Retinal pigment epithelial cell (primary cell): ENCODE measurements at regions not wholly inside any gene's neighbourhood (a gene's known extent, or its start where the extent isn't known, plus 50 kb on each side); places are given as distances from the start of the nearest gene placed in this dataset.
"Not testable (repeated sequence)": the region's sequence is repeated elsewhere in the genome, so short reads cannot be mapped to it uniquely, and the experiment has no call there.

Experiments used
- DNase-seq: peaks from one replicate; pipeline ENCODE4 v3.0.0-alpha.2; 2010; ENCODE audit warnings: low read depth
- H3K4me3 ChIP-seq: 2 replicates; pipeline ENCODE4 v1.5.1; 2011; ENCODE audit warnings: mild to moderate bottlenecking, low read length, control low read depth, moderate library complexity
- TF ChIP-seq, protein P1 (sequence below): conservative IDR thresholded peaks from 2 replicates; pipeline ENCODE4 v1.5.1; 2011; ENCODE audit warnings: low read depth, low read length, control low read depth, inconsistent platforms

DNA sequence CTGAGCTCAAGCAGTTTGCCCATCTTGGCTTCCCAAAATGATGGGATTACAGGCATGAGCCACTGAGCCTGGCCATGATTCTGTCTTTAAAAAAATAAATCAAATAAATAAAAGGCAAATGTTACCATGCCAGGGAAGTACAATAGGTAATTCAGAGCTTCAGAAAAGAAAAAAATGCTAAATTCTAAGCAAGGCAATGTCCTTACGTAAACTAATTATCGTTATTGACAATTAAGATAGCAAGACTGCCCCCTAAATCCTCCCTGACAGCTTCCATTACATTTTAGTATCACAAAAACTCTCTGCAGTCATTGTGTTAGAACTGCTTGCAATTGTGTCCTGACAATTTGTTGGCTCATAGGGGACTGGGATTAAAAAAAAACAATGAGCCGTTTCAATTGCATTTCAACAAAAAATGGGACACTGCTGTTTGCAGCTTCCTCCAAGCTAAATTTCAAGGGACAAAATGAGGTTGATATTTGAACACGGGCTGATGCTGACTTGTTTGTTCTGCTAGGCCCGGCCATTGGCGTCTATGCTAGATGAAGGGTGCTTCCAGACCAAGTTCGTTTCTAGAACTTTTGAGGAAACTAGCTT lies 88.9 kb downstream of the MOGAT1 start:
- TF ChIP-seq, protein P1, sequence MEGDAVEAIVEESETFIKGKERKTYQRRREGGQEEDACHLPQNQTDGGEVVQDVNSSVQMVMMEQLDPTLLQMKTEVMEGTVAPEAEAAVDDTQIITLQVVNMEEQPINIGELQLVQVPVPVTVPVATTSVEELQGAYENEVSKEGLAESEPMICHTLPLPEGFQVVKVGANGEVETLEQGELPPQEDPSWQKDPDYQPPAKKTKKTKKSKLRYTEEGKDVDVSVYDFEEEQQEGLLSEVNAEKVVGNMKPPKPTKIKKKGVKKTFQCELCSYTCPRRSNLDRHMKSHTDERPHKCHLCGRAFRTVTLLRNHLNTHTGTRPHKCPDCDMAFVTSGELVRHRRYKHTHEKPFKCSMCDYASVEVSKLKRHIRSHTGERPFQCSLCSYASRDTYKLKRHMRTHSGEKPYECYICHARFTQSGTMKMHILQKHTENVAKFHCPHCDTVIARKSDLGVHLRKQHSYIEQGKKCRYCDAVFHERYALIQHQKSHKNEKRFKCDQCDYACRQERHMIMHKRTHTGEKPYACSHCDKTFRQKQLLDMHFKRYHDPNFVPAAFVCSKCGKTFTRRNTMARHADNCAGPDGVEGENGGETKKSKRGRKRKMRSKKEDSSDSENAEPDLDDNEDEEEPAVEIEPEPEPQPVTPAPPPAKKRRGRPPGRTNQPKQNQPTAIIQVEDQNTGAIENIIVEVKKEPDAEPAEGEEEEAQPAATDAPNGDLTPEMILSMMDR = no peak
- no peak for DNase-seq
- H3K4me3 ChIP-seq = no peak overlapping the region

DNA sequence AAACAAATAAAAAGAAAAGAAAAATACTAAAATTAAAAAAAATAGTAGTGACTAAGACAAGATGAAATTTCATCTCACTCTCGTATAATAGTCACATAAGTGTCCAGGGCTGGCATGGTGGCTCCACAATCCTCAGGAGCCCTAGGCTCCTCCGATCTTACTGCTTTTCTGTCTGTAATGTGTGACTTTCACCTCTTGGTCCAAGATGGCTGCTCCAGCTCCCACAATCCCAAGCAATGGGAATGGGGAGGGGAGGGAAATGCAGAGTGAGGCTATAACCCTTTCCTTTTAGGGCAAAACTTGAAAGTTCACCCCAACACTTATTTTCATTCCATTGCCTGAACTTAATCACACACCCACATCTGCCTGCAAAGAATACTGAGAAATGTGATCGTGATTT lies 90.4 kb downstream of the MOGAT1 start:
- H3K4me3 ChIP-seq = no peak overlapping the region
- no peak for DNase-seq
- TF ChIP-seq, protein P1 = no peak

DNA sequence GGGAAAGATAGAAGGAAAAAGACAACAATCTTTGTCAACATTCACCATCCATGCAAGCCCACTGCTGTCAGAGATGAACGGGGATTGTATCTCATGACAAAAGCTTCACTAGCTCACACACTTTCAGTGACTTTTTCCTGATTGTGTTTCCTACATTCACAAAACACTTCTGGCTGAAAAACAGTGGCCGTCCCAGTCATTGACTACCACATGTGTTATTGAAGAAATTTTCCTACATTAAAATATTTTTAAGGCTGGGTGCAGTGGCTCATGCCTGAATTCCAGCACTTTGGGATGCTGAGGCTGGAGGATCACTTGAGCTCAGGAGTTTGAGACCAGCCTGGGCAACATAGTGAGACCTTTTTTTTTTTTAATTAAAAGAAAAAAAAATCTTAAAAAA lies 90.9 kb downstream of the MOGAT1 start:
- H3K4me3 ChIP-seq = no peak overlapping the region
- no peak for DNase-seq
- TF ChIP-seq, protein P1 = no peak

DNA sequence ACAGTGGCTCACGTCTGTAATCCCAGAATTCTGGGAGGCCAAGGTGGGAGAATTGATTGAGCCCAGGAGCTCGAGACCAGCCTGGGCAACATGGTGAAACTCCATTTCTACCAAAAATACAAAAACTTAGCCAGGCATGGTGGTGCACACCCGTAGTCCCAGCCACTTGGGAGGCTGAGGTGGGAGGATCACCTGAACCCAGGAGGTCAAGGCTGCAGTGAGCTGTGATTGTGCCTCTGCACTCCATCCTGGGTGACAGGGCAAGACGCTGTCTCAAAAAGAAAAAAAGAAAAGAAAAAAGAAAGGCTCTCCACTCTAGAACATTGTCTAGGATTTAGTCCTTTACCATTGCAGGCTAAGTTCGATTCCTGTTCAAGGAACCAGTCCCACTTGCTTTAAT lies 94.4 kb downstream of the MOGAT1 start:
- H3K4me3 ChIP-seq = not testable (repeated sequence)

DNA sequence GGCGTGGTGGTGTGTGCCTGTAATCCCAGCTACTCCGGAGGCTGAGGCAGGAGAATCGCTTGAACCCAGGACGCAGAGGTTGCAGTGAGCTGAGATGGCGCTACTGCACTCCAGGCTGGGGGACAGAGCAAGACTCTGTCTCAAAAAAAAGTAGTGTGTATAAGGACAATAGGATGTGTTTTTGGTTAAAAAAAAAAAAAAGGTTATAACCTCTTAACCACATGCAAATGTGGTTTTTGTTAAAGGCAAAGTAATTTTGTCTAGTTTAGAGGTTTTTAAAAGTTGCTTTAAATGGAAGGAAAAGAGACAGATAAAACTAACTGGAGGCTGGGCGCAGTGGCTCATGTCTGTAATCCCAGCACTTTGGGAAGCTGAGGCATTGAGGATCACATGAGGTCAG lies 92.8 kb upstream of the ACSL3 start:
- not testable (repeated sequence) for H3K4me3 ChIP-seq, DNase-seq

More for the DNA sequence above, 94.4 kb downstream of the MOGAT1 start:
- DNase-seq = not testable (repeated sequence)

DNA sequence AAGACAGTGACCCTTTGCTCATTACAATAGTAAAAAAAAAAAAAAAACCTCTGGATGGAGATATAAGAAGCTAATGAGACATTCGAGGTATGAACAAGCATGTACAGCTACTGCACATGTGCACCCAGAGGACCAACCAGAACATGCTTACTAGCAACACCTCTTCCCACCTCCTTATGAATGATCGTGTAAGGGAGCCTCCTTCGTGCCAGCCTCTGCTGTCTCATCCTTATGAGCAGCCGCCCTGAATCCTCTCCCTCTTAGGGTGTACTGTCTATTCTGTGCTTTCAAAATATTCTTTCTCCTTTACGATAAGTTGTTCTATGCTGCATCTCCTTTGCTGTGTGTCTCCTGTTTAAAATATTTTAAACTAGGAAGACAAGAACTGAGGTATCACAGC lies 91.4 kb upstream of the ACSL3 start:
- TF ChIP-seq, protein P1 = no peak
- H3K4me3 ChIP-seq = no peak overlapping the region
- DNase-seq = no peak

DNA sequence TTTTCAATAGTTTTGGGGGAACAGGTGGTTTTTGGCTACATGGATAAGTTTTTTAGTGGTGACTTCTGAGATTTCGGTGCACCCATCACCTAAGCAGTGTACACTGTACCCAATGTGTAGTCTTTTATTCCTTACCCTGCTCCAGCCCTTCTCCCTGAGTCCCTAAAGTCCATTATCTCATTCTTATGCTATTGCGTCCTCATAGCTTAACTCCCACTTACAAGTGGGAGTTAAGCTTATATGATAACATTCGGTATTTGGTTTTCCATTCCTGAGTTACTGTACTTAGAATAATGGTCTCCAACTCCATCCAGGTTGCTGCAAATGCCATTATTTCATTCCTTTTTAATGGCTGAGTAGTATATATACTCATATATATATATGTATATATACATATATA lies 90.9 kb upstream of the ACSL3 start:
- no peak for DNase-seq
- TF ChIP-seq, protein P1 = no peak
- no peak overlapping the region for H3K4me3 ChIP-seq

DNA sequence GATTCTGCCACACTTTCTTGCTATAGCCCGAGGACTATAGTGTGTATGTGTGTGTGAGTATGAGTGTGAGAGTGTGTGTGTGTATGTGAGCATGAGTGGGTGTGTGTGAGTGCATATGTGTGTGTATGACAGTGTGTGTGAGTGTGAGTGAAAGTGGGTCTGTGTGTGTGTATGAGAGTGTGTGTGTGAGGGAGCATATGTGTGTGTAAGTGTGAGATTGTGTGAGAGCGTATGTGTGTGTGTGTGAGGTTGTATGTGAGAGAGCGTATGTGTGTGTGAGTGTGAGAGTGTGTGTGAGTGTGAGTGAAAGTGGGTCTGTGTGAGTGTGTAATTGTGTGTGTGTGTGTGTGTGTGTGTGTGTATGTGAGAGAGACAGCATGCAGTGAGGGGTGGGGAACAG lies 89.0 kb upstream of the ACSL3 start:
- TF ChIP-seq, protein P1 = no peak
- DNase-seq = no peak
- H3K4me3 ChIP-seq = no peak overlapping the region
